A549 (cell line): ENCODE measurements at regions not wholly inside any gene's neighbourhood (a gene's known extent, or its start where the extent isn't known, plus 50 kb on each side); places are given as distances from the start of the nearest gene placed in this dataset.

ENCODE experiments used
- ATAC-seq, 2 experiments: fragments of 200-7000 bp in 1 of 2; fragments of >200 bp in 1 of 2; cut with Nextera tagmentation in 1 of 2; cut with Tn5 transposase in 1 of 2; 3 replicates each; pipeline versions ENCODE4 v1.8.0 to v1.9.1; 2018 to 2020; ENCODE audit warnings: mild to moderate bottlenecking in 1 of 2, moderate library complexity in 1 of 2
- CTCF ChIA-PET: fragments of 300-600 bp; sonication (Branson Sonifier 250); formaldehyde crosslinking; extraction: SDS; loops from one replicate; lab custom pipeline; 2021; ENCODE audit warnings: antibody characterized with exemption, inconsistent platforms; lab: Yijun Ruan, JAX
- POLR2A ChIA-PET: fragments of 350-600 bp; formaldehyde crosslinking; extraction: SDS; loops from one replicate; lab custom pipeline; 2021; ENCODE audit warnings: antibody characterized with exemption, inconsistent platforms; lab: Yijun Ruan, JAX
- DNase-seq, 2 experiments: peaks; one replicate each; pipeline versions ENCODE4 v3.0.0 to v3.0.0-alpha.2; 2011 to 2016; ENCODE audit warnings: low read depth in 1 of 2, low spot score in 1 of 2
- FAIRE-seq: peaks from 2 replicates; lab custom pipeline; 2011; peaks lifted over from hg19 to GRCh38; lab: Jason Lieb, UNC
- H3K27ac ChIP-seq, 2 experiments: fragments of >200 bp; sonication (Bioruptor Twin); formaldehyde crosslinking; 3 replicates each; pipeline ENCODE4 v1.5.1; 2016 to 2017
- H3K4me1 ChIP-seq: fragments of >200 bp; sonication (Bioruptor Twin); formaldehyde crosslinking; 3 replicates; pipeline ENCODE4 v1.6.1; 2016
- H3K4me2 ChIP-seq: fragments of >200 bp; sonication (Bioruptor Twin); formaldehyde crosslinking; 3 replicates; pipeline ENCODE4 v1.6.1; 2016
- H3K4me3 ChIP-seq: fragments of >200 bp; sonication (Bioruptor Twin); formaldehyde crosslinking; 3 replicates; pipeline ENCODE4 v1.5.1; 2016
- H3K9me3 ChIP-seq: fragments of >200 bp; sonication (Bioruptor Twin); formaldehyde crosslinking; 3 replicates; pipeline ENCODE4 v1.6.1; 2016
- CBX2 ChIP-seq: fragments of 200-600 bp; sonication (generic); IDR thresholded peaks from 2 replicates; pipeline ENCODE4 v1.6.1; 2016; ENCODE audit warnings: low read depth, mild to moderate bottlenecking, borderline replicate concordance
- CHD2 ChIP-seq: fragments of 150-350 bp; IDR thresholded peaks from 2 replicates; pipeline ENCODE4 v1.6.1; 2014; ENCODE audit warnings: low read length; ENCODE audit not compliant: partially characterized antibody
- CHD4 ChIP-seq: fragments of 200-600 bp; sonication (generic); IDR thresholded peaks from 2 replicates; pipeline ENCODE4 v1.6.1; 2016; ENCODE audit warnings: antibody characterized with exemption, mild to moderate bottlenecking, borderline replicate concordance
- EHF ChIP-seq: fragments of 250-450 bp; sonication (Bioruptor Pico); IDR thresholded peaks from 2 replicates; pipeline ENCODE4 v1.5.0; 2020; ENCODE audit warnings: mild to moderate bottlenecking
- FOSL2 ChIP-seq, 2 experiments: fragments of 450-650 bp in 1 of 2; fragments of >200 bp in 1 of 2; sonication (Bioruptor Twin) in 1 of 2; formaldehyde crosslinking; IDR thresholded peaks; 2 replicates each; pipeline versions ENCODE4 v1.5.0 to v1.6.1; 2016 to 2020; ENCODE audit warnings: mild to moderate bottlenecking in 1 of 2, moderate library complexity in 1 of 2
- FOXS1 ChIP-seq: fragments of 250-450 bp; sonication (Bioruptor Pico); IDR thresholded peaks from 2 replicates; pipeline ENCODE4 v1.5.0; 2020; ENCODE audit warnings: mild to moderate bottlenecking, moderate library complexity
- GATA3 ChIP-seq: IDR thresholded peaks from 2 replicates; pipeline ENCODE4 v1.6.1; 2012; ENCODE audit warnings: borderline replicate concordance
- HOXA7 ChIP-seq: fragments of 250-450 bp; sonication (Bioruptor Pico); IDR thresholded peaks from 2 replicates; pipeline ENCODE4 v1.5.0; 2020; ENCODE audit warnings: mild to moderate bottlenecking, moderate library complexity
- HOXB13 ChIP-seq: fragments of 250-450 bp; sonication (Bioruptor Pico); IDR thresholded peaks from 2 replicates; pipeline ENCODE4 v1.5.0; 2020; ENCODE audit warnings: low read depth, mild to moderate bottlenecking, moderate library complexity
- KDM5A ChIP-seq: fragments of 200-600 bp; sonication (generic); IDR thresholded peaks from 2 replicates; pipeline ENCODE4 v1.6.1; 2016; ENCODE audit warnings: antibody characterized with exemption, mild to moderate bottlenecking
- MAFK ChIP-seq: fragments of 450-650 bp; IDR thresholded peaks from 2 replicates; pipeline ENCODE4 v1.6.1; 2014; ENCODE audit not compliant: partially characterized antibody
- MYC ChIP-seq: IDR thresholded peaks from 2 replicates; pipeline ENCODE4 v1.6.1; 2012; ENCODE audit warnings: mild to moderate bottlenecking, inconsistent platforms, low read length, improper control_type of control experiment, borderline replicate concordance
- NFE2L2 ChIP-seq: fragments of 150-350 bp; conservative IDR thresholded peaks from 2 replicates; pipeline ENCODE4 v1.6.1; 2014; ENCODE audit warnings: low read length
- NPAS2 ChIP-seq: fragments of 250-450 bp; sonication (Bioruptor Pico); IDR thresholded peaks from 2 replicates; pipeline ENCODE4 v1.8.0; 2022; ENCODE audit warnings: mild to moderate bottlenecking, moderate library complexity, borderline replicate concordance
- NR3C1 ChIP-seq: fragments of >200 bp; sonication (Bioruptor Twin); formaldehyde crosslinking; IDR thresholded peaks from 3 replicates; pipeline ENCODE4 v1.6.1; 2017
- POLR2A ChIP-seq: IDR thresholded peaks from 2 replicates; pipeline ENCODE4 v1.6.1; 2012; ENCODE audit warnings: mild to moderate bottlenecking, low read length
- RAD21 ChIP-seq, 2 experiments: fragments of >200 bp in 1 of 2; sonication (Bioruptor Twin) in 1 of 2; formaldehyde crosslinking in 1 of 2; IDR thresholded peaks in 1 of 2; conservative IDR thresholded peaks in 1 of 2; 2 replicates in 1 of 2; 3 replicates in 1 of 2; pipeline ENCODE4 v1.6.1; 2012 to 2018; ENCODE audit warnings: inconsistent platforms in 1 of 2
- TP53 ChIP-seq: fragments of 250-450 bp; sonication (Bioruptor Pico); IDR thresholded peaks from 2 replicates; pipeline ENCODE4 v1.5.0; 2021; ENCODE audit warnings: mild to moderate bottlenecking, moderate library complexity
- WGBS: methylation state at CpG from one replicate; pipeline ENCODE4 v1.1.6; 2017; ENCODE audit errors: missing lambda C conversion rate; 5-methylcytosine and 5-hydroxymethylcytosine counted together
- TF ChIP-seq, protein P1 (sequence below): fragments of >200 bp; sonication (Bioruptor Twin); formaldehyde crosslinking; IDR thresholded peaks from 3 replicates; pipeline ENCODE4 v1.6.1; 2016
- TF ChIP-seq, protein P2 (sequence below): IDR thresholded peaks from 2 replicates; pipeline ENCODE4 v1.6.1; 2012; ENCODE audit warnings: low read depth, borderline replicate concordance
- TF ChIP-seq, protein P3 (sequence below): fragments of 200-600 bp; sonication (generic); IDR thresholded peaks from 2 replicates; pipeline ENCODE4 v1.6.1; 2016; ENCODE audit warnings: antibody characterized with exemption, mild to moderate bottlenecking, moderate library complexity
- TF ChIP-seq, protein P4 (sequence below): fragments of 250-450 bp; sonication (Bioruptor Pico); IDR thresholded peaks from 2 replicates; pipeline ENCODE4 v1.5.0; 2021; ENCODE audit warnings: mild to moderate bottlenecking, moderate library complexity, borderline replicate concordance
- TF ChIP-seq, protein P5 (sequence below): IDR thresholded peaks from 2 replicates; pipeline ENCODE4 v1.6.1; 2012
- TF ChIP-seq, protein P6 (sequence below): fragments of 450-650 bp; IDR thresholded peaks from 2 replicates; pipeline ENCODE4 v1.6.1; 2014; ENCODE audit warnings: antibody characterized with exemption
- TF ChIP-seq, protein P7 (sequence below): fragments of 150-350 bp; IDR thresholded peaks from 2 replicates; pipeline ENCODE4 v1.6.1; 2014; ENCODE audit warnings: low read depth, mild to moderate bottlenecking, low read length

DNA sequence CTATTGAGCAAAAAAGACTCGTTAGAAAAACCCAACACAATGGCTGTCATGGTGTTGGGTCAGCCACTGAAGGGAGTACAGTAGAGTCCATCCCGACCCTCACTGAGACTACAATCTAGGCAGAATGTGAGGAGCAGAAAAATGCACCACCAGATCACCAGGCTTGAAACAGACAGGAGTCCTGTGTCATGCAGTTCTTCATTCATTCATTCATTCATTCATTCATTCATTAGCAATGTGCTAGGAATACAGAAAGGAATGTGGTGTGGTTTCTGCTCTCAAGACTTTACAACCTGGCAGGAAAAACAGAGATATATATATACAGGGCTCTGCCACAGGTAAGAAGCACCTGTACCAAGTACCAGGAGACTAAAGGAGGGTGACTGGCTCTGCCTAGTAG lies 392.3 kb downstream of the OMA1 start:
- DNase-seq (no peak), ATAC-seq (no peak)
- no peak overlapping the region for H3K4me3 ChIP-seq
- POLR2A ChIA-PET: no interaction called here
- TF ChIP-seq EHF (CRISPR knock-in tag): no peak
- TF ChIP-seq RAD21 (conservative IDR thresholded peaks at IDR 0.05 in 1 of 2, IDR thresholded peaks at IDR 0.05 in 1 of 2): no peak
- TF ChIP-seq GATA3: no peak
- TF ChIP-seq, protein P1, sequence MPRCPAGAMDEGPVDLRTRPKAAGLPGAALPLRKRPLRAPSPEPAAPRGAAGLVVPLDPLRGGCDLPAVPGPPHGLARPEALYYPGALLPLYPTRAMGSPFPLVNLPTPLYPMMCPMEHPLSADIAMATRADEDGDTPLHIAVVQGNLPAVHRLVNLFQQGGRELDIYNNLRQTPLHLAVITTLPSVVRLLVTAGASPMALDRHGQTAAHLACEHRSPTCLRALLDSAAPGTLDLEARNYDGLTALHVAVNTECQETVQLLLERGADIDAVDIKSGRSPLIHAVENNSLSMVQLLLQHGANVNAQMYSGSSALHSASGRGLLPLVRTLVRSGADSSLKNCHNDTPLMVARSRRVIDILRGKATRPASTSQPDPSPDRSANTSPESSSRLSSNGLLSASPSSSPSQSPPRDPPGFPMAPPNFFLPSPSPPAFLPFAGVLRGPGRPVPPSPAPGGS: no peak
- TF ChIP-seq CHD2: no peak
- TF ChIP-seq, protein P2, sequence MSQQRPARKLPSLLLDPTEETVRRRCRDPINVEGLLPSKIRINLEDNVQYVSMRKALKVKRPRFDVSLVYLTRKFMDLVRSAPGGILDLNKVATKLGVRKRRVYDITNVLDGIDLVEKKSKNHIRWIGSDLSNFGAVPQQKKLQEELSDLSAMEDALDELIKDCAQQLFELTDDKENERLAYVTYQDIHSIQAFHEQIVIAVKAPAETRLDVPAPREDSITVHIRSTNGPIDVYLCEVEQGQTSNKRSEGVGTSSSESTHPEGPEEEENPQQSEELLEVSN: no peak
- TF ChIP-seq, protein P3, sequence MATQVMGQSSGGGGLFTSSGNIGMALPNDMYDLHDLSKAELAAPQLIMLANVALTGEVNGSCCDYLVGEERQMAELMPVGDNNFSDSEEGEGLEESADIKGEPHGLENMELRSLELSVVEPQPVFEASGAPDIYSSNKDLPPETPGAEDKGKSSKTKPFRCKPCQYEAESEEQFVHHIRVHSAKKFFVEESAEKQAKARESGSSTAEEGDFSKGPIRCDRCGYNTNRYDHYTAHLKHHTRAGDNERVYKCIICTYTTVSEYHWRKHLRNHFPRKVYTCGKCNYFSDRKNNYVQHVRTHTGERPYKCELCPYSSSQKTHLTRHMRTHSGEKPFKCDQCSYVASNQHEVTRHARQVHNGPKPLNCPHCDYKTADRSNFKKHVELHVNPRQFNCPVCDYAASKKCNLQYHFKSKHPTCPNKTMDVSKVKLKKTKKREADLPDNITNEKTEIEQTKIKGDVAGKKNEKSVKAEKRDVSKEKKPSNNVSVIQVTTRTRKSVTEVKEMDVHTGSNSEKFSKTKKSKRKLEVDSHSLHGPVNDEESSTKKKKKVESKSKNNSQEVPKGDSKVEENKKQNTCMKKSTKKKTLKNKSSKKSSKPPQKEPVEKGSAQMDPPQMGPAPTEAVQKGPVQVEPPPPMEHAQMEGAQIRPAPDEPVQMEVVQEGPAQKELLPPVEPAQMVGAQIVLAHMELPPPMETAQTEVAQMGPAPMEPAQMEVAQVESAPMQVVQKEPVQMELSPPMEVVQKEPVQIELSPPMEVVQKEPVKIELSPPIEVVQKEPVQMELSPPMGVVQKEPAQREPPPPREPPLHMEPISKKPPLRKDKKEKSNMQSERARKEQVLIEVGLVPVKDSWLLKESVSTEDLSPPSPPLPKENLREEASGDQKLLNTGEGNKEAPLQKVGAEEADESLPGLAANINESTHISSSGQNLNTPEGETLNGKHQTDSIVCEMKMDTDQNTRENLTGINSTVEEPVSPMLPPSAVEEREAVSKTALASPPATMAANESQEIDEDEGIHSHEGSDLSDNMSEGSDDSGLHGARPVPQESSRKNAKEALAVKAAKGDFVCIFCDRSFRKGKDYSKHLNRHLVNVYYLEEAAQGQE: no peak
- TF ChIP-seq TP53 (CRISPR knock-in tag): no peak
- TF ChIP-seq, all 56 proteins: peak for 0
- 0% methylated on average over 2 of the region's 2 CpGs for WGBS
- no peak overlapping the region for H3K4me2 ChIP-seq
- no peak for FAIRE-seq
- CTCF ChIA-PET: no interaction called here
- H3K9me3 ChIP-seq: no peaks in the 10 kb centered on the region
- H3K4me1 ChIP-seq: no peaks in the 10 kb centered on the region
- H3K27ac ChIP-seq: no peak overlapping the region

DNA sequence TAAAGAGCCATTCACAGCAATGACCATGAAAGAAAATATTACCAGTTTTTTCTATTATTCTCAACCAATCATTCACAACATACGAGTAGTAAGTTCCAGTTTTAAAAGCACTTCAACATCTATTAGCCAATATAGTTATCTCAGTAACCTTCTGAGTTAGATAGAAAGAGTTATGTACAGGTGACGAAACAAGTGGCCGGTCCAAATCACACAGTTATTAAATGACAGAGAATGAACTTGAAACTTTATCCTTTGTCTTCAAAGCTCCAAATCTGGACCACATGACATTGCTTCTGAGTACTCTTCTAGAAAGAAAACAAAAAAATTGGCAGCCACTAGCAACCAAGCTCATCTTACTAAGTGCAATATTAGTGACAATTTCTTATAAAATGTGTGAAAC lies 393.8 kb downstream of the OMA1 start:
- H3K4me2 ChIP-seq: no peak overlapping the region
- TF ChIP-seq FOSL2 (IDR thresholded peaks at IDR 0.05) (no peak), FOSL2 (CRISPR knock-in tag; IDR thresholded peaks at IDR 0.05) (no peak), CBX2 (no peak), NFE2L2 (no peak), MYC (no peak), CHD4 (no peak), MAFK (no peak), NR3C1 (no peak), HOXB13 (CRISPR knock-in tag) (no peak), NPAS2 (CRISPR knock-in tag) (no peak), POLR2A (no peak), HOXA7 (no peak), FOXS1 (CRISPR knock-in tag) (no peak), KDM5A (no peak)
- TF ChIP-seq, protein P4, sequence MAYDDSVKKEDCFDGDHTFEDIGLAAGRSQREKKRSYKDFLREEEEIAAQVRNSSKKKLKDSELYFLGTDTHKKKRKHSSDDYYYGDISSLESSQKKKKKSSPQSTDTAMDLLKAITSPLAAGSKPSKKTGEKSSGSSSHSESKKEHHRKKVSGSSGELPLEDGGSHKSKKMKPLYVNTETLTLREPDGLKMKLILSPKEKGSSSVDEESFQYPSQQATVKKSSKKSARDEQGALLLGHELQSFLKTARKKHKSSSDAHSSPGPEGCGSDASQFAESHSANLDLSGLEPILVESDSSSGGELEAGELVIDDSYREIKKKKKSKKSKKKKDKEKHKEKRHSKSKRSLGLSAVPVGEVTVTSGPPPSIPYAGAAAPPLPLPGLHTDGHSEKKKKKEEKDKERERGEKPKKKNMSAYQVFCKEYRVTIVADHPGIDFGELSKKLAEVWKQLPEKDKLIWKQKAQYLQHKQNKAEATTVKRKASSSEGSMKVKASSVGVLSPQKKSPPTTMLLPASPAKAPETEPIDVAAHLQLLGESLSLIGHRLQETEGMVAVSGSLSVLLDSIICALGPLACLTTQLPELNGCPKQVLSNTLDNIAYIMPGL (CRISPR knock-in tag): no peak
- TF ChIP-seq, protein P5, sequence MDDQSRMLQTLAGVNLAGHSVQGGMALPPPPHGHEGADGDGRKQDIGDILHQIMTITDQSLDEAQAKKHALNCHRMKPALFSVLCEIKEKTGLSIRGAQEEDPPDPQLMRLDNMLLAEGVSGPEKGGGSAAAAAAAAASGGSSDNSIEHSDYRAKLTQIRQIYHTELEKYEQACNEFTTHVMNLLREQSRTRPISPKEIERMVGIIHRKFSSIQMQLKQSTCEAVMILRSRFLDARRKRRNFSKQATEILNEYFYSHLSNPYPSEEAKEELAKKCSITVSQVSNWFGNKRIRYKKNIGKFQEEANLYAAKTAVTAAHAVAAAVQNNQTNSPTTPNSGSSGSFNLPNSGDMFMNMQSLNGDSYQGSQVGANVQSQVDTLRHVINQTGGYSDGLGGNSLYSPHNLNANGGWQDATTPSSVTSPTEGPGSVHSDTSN: no peak
- TF ChIP-seq, protein P6, sequence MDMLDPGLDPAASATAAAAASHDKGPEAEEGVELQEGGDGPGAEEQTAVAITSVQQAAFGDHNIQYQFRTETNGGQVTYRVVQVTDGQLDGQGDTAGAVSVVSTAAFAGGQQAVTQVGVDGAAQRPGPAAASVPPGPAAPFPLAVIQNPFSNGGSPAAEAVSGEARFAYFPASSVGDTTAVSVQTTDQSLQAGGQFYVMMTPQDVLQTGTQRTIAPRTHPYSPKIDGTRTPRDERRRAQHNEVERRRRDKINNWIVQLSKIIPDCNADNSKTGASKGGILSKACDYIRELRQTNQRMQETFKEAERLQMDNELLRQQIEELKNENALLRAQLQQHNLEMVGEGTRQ: no peak
- TF ChIP-seq, protein P7, sequence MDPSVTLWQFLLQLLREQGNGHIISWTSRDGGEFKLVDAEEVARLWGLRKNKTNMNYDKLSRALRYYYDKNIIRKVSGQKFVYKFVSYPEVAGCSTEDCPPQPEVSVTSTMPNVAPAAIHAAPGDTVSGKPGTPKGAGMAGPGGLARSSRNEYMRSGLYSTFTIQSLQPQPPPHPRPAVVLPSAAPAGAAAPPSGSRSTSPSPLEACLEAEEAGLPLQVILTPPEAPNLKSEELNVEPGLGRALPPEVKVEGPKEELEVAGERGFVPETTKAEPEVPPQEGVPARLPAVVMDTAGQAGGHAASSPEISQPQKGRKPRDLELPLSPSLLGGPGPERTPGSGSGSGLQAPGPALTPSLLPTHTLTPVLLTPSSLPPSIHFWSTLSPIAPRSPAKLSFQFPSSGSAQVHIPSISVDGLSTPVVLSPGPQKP: no peak
- DNase-seq (no peak), ATAC-seq (no peak), FAIRE-seq (no peak)
- ChIA-PET POLR2A (no interaction called here), CTCF (no interaction called here)
- no peaks in the 10 kb centered on the region for H3K9me3 ChIP-seq
- no peaks in the 10 kb centered on the region for H3K4me1 ChIP-seq
- H3K27ac ChIP-seq: no peak overlapping the region
- H3K4me3 ChIP-seq: no peak overlapping the region
- WGBS: 54% methylated on average over 3 of the region's 3 CpGs
